Upper lobe of left lung (tissue), 4 donors: ENCODE measurements at regions not wholly inside any gene's neighbourhood (a gene's known extent, or its start where the extent isn't known, plus 50 kb on each side); places are given as distances from the start of the nearest gene placed in this dataset.

Experiments used
- POLR2AphosphoS5 ChIP-seq, 2 donors: sonication (generic); formaldehyde crosslinking; IDR thresholded peaks; one replicate each; pipeline ENCODE4 v1.5.1; 2017; ENCODE audit warnings: antibody characterized with exemption in 2 of 2
- TF ChIP-seq, protein P1 (sequence below), 6 experiments: fragments of 450-650 bp in 4 of 6; fragments of 200-600 bp in 2 of 6; sonication (generic) in 2 of 6; IDR thresholded peaks; one replicate each; pipeline ENCODE4 v1.5.1; 2016 to 2019; ENCODE audit warnings: antibody characterized with exemption in 6 of 6

DNA sequence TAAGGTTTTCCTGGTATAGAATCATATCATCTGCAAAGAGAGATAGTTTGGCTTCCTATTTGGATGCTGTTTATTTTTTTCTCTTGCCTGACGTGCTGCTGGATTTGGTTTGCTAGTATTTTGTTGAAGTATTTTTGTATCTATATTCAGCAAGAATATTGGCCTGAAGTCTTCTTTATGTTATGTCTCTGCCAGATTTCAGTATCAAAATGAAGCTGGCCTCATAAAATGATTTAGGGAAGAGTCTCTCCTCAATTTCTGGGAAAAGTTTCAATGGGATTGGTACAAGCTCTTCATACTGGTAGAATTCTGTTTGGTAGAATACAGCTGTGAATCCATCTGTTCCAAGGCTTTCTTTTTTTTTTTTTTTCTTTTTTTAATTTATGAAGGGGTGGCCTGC is 799.0 kb upstream of the TYRP1 start:
- TF ChIP-seq POLR2AphosphoS5 (IDR thresholded peaks at IDR 0.05), result no peak
- TF ChIP-seq, protein P1, sequence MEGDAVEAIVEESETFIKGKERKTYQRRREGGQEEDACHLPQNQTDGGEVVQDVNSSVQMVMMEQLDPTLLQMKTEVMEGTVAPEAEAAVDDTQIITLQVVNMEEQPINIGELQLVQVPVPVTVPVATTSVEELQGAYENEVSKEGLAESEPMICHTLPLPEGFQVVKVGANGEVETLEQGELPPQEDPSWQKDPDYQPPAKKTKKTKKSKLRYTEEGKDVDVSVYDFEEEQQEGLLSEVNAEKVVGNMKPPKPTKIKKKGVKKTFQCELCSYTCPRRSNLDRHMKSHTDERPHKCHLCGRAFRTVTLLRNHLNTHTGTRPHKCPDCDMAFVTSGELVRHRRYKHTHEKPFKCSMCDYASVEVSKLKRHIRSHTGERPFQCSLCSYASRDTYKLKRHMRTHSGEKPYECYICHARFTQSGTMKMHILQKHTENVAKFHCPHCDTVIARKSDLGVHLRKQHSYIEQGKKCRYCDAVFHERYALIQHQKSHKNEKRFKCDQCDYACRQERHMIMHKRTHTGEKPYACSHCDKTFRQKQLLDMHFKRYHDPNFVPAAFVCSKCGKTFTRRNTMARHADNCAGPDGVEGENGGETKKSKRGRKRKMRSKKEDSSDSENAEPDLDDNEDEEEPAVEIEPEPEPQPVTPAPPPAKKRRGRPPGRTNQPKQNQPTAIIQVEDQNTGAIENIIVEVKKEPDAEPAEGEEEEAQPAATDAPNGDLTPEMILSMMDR (IDR thresholded peaks at IDR 0.05), result no peak
